ENCODE measurements at regions not wholly inside any gene's neighbourhood (a gene's known extent, or its start where the extent isn't known, plus 50 kb on each side); places are given as distances from the start of the nearest gene placed in this dataset.

DNA sequence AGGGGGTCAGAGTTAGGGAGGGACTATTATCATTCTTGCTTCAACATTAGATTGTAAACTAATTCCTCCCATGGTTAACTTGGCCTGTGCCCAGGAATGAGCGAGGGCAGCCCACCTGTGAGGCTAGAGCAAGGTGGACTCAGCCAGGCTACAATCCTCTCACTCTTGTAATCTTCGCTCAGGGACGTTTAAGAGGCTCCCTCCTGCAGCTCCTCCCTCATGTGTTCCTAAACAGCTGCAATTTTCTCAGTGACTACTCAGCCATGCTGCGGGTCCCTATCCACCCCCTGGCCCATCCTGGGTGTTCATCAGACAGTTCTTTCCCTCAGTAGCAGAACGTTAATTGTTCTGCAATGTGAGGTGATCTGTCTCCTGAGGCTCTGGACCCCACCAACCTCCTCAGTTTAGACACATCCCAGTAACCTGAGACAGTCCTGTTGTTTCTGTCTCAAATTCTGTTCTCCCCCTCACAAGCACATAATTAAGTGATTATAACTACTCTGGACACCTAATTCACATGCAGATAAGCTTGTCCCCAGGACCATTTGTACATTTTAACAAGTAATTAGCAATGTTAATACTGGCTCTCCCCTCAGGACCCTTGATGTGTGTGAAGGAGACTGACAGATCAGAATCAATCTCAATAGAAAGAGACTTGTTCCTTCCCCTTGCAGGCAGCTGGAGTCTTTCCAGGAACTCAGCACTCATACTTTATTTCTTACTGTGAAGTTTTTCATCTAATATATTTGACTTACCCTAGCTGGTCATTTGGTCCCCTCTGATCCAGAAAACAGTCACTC is 337.2 kb upstream of the B3GAT1 start:
- peaks cover 0 to 56% (median 5%) of the 10 kb centered on the region in 7 donors for H3K27me3 ChIP-seq
- ATAC-seq: no peak
- TF ChIP-seq, protein P1, sequence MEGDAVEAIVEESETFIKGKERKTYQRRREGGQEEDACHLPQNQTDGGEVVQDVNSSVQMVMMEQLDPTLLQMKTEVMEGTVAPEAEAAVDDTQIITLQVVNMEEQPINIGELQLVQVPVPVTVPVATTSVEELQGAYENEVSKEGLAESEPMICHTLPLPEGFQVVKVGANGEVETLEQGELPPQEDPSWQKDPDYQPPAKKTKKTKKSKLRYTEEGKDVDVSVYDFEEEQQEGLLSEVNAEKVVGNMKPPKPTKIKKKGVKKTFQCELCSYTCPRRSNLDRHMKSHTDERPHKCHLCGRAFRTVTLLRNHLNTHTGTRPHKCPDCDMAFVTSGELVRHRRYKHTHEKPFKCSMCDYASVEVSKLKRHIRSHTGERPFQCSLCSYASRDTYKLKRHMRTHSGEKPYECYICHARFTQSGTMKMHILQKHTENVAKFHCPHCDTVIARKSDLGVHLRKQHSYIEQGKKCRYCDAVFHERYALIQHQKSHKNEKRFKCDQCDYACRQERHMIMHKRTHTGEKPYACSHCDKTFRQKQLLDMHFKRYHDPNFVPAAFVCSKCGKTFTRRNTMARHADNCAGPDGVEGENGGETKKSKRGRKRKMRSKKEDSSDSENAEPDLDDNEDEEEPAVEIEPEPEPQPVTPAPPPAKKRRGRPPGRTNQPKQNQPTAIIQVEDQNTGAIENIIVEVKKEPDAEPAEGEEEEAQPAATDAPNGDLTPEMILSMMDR (IDR thresholded peaks at IDR 0.05): no peak
- no peak overlapping the region for H3K4me3 ChIP-seq
- intact Hi-C loops (cut with DNase I): loop anchor here in 1 of 10 donors (10.0 kb wide), 1 partner anchor 56 kb away; no protein-coding TSS in a partner anchor
- H3K9me3 ChIP-seq: peaks cover 0 to 32% (median 5%) of the 10 kb centered on the region in 11 donors
- WGBS, 2 donors: 45 to 47% methylated on average over 5 of the region's 5 CpGs
- no peak for DNase-seq
- no peaks in the 10 kb centered on the region for H3K4me1 ChIP-seq
- H3K27ac ChIP-seq: no peak overlapping the region
- H3K36me3 ChIP-seq: no peaks in the 10 kb centered on the region

DNA sequence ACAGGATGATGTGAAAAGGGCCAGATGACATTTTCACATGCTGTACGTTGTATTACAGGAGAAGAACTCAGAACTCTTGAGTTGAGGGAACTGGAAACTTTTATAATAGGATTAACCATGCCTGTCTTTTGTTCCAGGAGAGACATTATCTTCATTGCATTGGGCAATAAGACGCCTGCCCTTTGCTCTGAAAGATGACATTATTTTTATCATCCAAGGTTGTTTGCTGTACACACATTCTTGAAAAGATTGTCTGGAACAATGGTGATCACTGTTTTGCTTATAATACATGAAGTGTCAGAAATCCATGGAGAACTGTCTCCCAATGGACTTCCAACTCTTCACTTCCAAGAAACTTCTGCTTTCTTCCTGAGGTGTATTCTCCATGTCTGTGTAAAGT is 334.6 kb upstream of the B3GAT1 start:
- H3K27me3 ChIP-seq: peaks cover 0 to 46% (median 0%) of the 10 kb centered on the region in 7 donors
- H3K4me3 ChIP-seq: no peak overlapping the region
- no peak overlapping the region for H3K27ac ChIP-seq
- no peaks in the 10 kb centered on the region for H3K36me3 ChIP-seq
- TF ChIP-seq, protein P1 (IDR thresholded peaks at IDR 0.05): no peak
- intact Hi-C loops (cut with DNase I): loop anchor here in 1 of 10 donors (10.0 kb wide), 1 partner anchor 58 kb away; no protein-coding TSS in a partner anchor
- H3K4me1 ChIP-seq: peaks cover 0 to 11% (median 0%) of the 10 kb centered on the region in 9 donors
- DNase-seq: no peak
- 71 to 81% methylated on average over 2 of the region's 2 CpGs for WGBS, 2 donors
- no peak for ATAC-seq
- peaks cover 0 to 32% (median 5%) of the 10 kb centered on the region in 11 donors for H3K9me3 ChIP-seq

DNA sequence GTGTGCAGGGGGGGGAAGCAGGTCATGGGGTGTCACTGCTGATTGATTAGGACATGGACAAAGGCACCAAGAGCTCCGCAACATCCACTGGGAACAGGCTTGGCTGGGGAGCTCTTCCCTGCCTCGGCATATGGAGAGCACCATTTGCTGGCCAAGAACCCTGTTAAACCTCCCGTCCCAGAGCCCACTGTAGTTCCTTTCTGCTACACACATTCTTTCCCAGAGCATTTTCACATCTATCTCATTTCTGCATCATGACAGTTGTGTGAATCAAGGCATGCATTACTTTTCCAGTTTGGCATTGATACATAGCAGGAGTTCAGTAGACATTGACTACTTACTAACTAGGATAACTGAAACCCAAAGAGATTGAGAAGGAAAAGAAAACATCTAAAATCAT is 333.4 kb upstream of the B3GAT1 start:
- DNase-seq: no peak
- H3K4me1 ChIP-seq: peaks cover 0 to 15% (median 0%) of the 10 kb centered on the region in 9 donors
- intact Hi-C loops (cut with DNase I): loop anchor here in 1 of 10 donors (10.0 kb wide), 1 partner anchor 59 kb away; no protein-coding TSS in a partner anchor
- ATAC-seq: no peak
- H3K27me3 ChIP-seq: peaks cover 0 to 44% (median 0%) of the 10 kb centered on the region in 7 donors
- H3K9me3 ChIP-seq: peaks cover 0 to 32% (median 5%) of the 10 kb centered on the region in 11 donors
- H3K4me3 ChIP-seq: no peak overlapping the region
- H3K36me3 ChIP-seq: no peaks in the 10 kb centered on the region
- TF ChIP-seq, protein P1 (IDR thresholded peaks at IDR 0.05): no peak
- 58 to 83% methylated on average over 3 of the region's 3 CpGs for WGBS, 2 donors
- H3K27ac ChIP-seq: no peak overlapping the region

DNA sequence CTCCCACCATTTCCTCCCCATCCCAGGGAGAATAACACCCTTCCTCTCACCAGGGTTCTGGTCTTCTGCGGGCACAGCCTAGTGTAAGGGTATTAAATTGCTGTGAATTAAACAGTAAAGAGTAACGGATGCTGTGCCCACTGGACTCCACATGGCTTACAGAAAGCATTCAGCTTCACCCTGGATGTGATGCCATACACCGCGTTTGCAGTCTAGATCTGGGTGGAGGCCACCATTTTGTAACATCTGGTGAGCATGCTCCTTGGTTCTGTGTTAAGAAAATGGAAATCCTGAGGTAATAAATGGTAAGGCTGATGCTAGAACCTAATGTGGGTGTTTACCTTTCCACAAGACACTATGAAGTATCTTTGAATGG is 331.8 kb upstream of the B3GAT1 start:
- Histone ChIP-seq H3K4me3 (no peak overlapping the region), H3K36me3 (no peaks in the 10 kb centered on the region), H3K4me1 (peaks cover 0 to 15% (median 0%) of the 10 kb centered on the region in 9 donors), H3K27me3 (peaks cover 0 to 41% (median 0%) of the 10 kb centered on the region in 7 donors), H3K27ac (no peak overlapping the region), H3K9me3 (peaks cover 0 to 29% (median 5%) of the 10 kb centered on the region in 11 donors)
- 92 to 94% methylated on average over 4 of the region's 4 CpGs for WGBS, 2 donors
- ATAC-seq (no peak), DNase-seq (no peak)
- intact Hi-C loops (cut with DNase I): loop anchor here in 1 of 10 donors (10.0 kb wide), 1 partner anchor 61 kb away; no protein-coding TSS in a partner anchor
- TF ChIP-seq, protein P1 (IDR thresholded peaks at IDR 0.05): no peak

All from heart right ventricle (tissue), 16 donors.